Astrocyte (in vitro differentiated cells and primary cell): ENCODE measurements at regions not wholly inside any gene's neighbourhood (a gene's known extent, or its start where the extent isn't known, plus 50 kb on each side); places are given as distances from the start of the nearest gene placed in this dataset.
"Not testable (repeated sequence)": the region's sequence is repeated elsewhere in the genome, so short reads cannot be mapped to it uniquely, and the experiment has no call there.

Experiments used
- EZH2 ChIP-seq: IDR thresholded peaks from 2 replicates; pipeline ENCODE4 v1.6.1; 2012; ENCODE audit warnings: mild to moderate bottlenecking, low read length, inconsistent platforms; ENCODE audit not compliant: insufficient read depth
- TF ChIP-seq, protein P1 (sequence below): IDR thresholded peaks from 2 replicates; pipeline ENCODE4 v1.5.1; 2011; ENCODE audit warnings: low read depth, mild to moderate bottlenecking, inconsistent platforms, low read length, moderate library complexity; ENCODE audit not compliant: insufficient read depth

DNA sequence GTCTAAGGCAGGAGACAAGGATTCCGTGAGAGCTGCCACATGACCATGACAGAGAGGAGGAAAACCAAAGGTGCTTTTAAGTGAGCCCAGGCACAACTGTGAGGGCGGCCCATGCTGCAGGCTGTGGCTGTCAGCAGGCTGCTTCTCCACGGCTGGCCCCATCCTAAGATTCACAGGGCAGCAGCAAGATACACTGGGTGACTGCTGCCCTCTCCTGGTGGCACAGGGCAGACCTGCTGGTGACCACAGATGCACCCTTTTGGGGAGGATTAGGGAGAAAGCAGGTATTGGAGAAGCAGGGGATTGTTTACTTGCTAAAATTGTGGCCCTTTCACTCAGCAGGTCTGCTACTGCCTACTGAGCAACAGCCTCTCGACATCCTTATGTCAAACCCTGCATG is 125.4 kb upstream of the ALDH3B2 start:
- TF ChIP-seq, protein P1, sequence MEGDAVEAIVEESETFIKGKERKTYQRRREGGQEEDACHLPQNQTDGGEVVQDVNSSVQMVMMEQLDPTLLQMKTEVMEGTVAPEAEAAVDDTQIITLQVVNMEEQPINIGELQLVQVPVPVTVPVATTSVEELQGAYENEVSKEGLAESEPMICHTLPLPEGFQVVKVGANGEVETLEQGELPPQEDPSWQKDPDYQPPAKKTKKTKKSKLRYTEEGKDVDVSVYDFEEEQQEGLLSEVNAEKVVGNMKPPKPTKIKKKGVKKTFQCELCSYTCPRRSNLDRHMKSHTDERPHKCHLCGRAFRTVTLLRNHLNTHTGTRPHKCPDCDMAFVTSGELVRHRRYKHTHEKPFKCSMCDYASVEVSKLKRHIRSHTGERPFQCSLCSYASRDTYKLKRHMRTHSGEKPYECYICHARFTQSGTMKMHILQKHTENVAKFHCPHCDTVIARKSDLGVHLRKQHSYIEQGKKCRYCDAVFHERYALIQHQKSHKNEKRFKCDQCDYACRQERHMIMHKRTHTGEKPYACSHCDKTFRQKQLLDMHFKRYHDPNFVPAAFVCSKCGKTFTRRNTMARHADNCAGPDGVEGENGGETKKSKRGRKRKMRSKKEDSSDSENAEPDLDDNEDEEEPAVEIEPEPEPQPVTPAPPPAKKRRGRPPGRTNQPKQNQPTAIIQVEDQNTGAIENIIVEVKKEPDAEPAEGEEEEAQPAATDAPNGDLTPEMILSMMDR: peak; percentile 25
- TF ChIP-seq EZH2: not testable (repeated sequence)
